Endothelial cell of hepatic sinusoid (primary cell): ENCODE measurements at regions not wholly inside any gene's neighbourhood (a gene's known extent, or its start where the extent isn't known, plus 50 kb on each side); places are given as distances from the start of the nearest gene placed in this dataset.
"Not testable (repeated sequence)": the region's sequence is repeated elsewhere in the genome, so short reads cannot be mapped to it uniquely, and the experiment has no call there.

Source experiments
- in situ Hi-C: cut with HindIII; loops from 2 replicates; pipeline ENCODE4 v1.10.0; 2017; ENCODE audit warnings: low sequenced_read_pairs

DNA sequence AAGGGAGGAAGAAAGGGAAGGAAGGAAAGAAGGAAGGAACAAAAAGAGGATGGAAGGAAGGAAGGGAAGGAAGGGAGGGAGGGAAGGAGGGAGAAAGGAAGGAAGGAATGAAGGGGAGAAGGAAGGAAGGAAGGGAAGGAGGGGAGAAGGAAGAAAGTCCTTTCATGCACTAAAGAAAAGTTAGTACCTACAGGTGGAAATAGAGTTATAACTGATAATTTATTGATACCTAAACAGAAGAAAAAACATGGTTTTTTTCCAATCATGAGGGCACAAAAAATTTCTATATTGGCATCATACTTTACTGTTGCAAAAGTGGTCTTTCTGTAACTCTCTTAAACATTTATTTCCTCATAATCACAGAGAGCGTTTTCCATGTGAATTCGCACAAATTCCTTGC lies 659.4 kb downstream of the MAFB start:
- in situ Hi-C loops = no loop called here

DNA sequence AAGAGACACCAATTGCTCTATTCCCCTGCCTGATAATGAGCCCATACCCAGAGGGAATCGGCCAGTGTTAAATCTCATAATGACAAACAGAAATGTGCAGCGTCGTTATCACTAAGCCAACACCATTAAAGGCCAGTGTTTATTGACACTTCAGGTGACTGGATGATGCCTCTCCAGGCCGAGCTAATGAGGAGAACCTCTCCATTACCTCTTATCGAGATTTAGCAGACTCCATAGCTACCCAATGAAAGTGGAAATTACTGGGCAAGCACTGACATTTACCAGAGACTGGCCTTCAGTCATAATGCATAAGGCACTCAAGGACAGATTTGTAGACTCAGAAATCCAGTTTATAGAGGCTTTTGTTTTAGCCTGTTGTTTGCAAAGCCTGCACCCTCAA lies 669.5 kb downstream of the MAFB start:
- in situ Hi-C loops = no loop called here

DNA sequence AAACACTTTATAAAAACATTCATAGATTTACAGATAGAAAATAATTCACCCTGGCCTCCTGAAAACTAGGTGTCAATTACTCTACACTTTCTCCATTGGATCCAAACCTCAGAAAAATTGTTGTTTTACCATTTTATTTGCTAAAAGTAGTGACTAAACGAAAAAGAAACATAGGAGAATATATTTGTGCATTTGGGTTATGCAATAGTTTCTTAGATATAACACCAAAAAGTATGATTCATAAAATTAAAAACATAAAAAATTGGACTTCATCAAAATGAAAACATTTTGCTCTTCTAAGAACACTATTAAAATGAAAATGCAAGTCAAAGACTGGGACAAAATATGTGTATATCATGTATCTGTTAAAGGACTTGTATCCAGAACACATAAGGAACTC lies 671.3 kb downstream of the MAFB start:
- in situ Hi-C loops = no loop called here

DNA sequence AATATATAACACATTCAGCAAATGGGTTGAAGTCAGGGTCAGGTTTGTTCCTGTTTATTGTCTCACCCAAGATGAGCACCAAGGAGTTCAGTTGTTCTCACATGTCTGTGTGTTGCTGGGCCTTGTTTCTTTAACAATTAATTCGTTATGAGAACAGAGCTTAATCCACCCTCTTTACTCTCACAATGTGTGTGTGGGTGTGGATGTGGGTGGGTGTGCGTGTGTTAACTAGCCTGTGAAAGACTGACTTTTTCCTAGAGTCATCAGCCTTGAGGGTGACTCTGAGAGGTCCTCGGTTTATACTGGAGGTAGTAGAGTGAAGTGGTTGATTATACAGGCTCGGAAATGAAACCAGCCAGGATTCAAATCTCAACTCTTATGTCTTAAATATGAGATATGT lies 672.1 kb downstream of the MAFB start:
- in situ Hi-C loops = no loop called here

DNA sequence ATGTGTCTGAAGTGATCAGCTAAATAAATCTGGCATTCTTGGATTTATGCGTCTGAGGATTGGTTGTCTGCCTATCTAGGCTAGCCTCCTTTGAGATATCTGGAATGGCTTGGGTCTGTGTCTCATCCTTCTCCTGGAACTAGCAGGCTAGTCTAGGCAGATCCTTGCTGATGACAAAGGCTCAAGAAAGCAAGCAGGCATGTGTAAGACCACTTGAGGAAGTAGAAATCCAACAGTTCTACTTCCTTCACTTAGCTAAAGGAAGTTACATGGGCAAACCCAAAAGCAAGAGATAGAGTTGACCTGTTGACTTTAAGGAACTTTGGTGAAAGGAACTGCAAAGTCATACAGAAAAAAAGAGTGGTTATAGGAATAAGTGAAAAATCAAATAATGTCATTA lies 672.6 kb downstream of the MAFB start:
- in situ Hi-C loops = no loop called here

DNA sequence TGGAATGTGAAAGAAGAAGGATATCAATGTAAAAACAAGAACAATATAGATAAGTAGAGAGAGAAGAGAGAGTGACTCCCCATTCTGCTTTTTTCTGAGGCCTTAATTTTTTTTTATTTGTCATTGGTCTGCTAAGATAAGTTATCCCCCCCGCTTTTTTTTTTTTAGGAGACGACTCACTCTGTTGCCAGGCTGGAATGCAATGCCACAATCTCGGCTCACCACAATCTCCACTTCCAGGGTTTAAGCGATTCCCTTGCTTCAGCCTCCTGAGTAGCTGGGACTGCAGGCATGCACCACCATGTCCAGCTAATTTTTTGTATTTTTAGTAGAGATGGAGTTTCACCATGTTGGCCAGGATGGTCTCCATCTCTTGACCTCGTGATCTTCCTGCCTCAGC lies 677.0 kb downstream of the MAFB start:
- in situ Hi-C loops = not testable (repeated sequence)

DNA sequence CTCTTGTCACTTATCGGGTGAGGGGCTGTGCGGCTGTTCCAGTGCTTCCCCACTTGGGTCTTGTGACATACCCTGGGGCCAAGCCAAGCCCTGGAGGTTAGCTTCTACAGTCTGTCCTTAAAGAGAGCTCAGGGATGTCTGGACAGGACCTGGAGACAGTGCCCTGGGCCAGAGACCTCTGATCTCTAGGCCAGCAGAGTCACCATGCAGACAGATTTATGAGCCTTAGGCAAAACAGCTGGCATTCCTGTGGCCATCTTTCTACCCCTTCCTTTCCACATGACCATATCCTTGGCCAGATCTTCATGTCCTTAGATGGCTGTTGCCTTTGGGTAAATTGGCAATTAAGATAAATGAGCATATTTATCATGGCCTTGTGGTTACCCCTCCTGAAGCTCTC lies 678.6 kb downstream of the MAFB start:
- in situ Hi-C loops = no loop called here

DNA sequence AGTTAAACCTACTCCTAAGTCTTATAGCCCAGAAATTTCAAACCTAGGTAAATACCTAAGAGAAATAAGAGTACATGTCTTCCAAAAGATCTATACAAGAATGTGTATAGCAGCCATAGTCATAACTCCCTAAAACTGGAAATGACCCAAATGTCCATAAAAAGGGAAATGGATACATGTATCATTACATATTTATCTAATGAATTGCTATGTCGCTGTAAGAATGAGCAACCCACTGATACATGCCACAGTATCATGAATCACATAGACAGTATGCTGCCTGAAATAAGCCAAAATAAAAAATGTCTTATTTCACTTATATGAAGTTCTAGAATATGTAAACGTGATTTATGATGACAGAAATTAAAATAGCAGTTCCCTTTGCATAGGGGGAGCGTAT lies 679.5 kb downstream of the MAFB start:
- in situ Hi-C loops = no loop called here

DNA sequence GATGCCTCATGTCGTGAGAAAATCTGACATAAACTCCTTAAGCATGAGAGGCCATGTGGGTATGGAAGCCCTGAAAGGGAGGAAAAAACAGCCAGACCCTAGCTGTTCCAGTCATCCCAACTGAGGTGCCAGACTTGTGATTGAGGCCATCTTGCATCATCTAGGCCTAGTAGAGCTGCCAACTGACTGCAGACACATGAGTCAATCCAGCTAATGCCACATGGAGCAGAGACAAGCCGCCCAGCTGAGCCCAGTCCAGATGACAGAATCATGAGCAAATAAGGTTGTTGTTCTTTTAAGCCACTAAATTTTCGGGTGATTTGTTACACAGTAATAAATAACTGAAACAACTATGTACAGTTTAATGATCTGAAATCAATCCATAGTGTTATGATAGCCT lies 680.9 kb downstream of the MAFB start:
- in situ Hi-C loops = no loop called here

DNA sequence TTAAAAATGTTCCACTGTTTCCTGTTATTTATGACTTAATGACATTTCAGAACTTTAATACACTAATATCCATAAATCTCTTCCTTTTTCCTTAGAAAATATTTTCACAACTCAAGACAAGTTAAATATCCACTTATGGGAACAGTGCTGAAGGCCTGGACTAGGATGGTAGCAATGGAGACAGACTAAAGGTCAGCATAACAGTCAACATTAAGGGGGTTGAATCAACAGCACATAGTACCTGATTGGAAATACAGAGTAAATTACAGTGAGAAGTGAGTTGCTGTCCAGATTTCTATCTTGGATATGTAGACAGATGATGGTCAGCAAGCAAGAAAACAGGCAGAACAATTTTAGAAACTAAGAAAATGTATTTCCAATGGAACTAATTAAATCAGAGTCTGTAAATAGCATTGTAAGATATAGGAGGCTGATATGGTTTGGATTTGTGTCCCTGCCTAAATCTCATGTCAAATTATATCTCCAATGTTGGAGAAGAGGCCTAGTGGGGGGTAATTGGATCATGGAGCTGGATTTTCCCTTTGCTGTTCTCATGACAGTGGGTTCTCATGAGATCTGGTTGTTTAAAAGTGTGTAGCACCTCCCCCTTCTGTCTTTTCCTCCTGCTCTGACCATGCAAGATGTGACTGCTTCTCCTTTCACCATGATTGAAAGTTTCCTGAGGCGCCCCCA lies 682.7 kb downstream of the MAFB start:
- in situ Hi-C loops = no loop called here

DNA sequence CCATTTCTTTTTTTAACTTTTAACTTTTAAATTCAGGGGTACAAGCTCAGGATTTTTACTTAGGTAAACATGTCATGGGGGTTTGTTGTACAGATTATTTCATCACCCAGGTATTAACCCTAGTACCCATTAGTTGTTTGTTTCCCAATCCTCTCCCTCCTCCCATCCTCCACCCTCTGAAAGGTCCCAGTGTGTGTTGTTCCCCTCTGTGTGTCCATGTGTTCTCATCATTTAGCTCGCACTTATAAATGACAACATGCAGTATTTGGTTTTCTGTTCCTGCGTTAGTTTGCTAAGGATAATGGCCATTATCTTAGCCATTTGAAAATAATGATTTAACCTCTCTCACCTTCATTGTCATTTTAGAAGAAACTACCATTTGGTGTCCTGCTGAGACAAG lies 684.9 kb downstream of the MAFB start:
- in situ Hi-C loops = not testable (repeated sequence)

DNA sequence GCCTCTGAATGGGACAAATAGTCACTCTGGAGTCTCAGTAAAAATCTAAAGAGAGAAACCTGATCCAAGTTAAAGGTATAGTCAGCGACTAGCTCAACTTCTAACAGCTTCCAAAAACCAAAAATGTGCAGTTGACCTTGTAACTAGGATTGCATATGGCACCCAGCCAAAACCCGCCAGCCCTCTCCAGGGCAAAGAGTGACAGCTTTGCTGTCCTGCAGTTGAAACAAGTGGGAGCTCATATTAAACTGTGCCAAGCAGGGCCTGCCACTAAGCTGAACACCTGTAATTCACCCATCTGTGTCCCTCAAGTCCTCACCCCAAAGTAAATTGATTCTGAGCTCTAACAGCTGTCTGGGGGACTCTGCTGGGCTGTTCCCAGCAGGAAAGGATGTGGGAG lies 695.3 kb downstream of the MAFB start:
- in situ Hi-C loops = no loop called here

DNA sequence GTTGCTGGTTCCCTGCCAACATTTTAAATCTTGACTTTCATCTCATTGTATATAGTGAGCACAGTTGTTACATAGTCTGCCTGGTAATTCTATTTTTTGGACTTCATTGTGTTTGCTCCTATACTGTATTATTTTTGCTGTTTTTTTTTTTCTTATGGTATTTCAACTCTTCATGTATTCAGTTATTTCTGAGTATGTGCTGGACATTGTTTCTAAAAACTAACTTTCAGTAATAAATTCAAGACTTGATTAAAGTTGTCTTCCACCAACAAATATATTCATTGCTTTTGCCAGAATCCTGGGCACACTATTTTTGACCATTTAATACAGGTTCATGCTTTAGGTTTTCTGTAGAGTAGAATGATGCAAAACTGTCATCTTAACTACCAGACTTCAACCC lies 698.3 kb downstream of the MAFB start:
- in situ Hi-C loops = no loop called here

DNA sequence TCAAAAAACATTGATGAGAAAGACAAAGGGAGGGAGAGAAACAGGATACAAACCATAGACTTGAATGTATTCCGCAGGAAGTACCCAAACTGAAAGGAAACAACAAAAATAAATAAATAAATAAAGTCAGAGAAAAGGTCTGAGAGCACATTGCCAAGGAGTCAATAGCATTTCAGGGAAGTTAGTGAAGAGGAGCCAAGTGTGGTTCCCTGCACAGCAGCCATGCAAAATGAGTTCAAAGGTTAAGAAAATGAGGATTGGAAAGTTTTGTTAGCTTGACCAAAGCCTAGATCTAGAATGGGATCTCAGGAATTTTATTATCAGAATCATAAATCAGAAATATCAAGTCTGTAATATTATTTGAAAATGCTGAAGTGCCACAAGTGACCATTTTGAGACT lies 700.0 kb downstream of the MAFB start:
- in situ Hi-C loops = no loop called here

DNA sequence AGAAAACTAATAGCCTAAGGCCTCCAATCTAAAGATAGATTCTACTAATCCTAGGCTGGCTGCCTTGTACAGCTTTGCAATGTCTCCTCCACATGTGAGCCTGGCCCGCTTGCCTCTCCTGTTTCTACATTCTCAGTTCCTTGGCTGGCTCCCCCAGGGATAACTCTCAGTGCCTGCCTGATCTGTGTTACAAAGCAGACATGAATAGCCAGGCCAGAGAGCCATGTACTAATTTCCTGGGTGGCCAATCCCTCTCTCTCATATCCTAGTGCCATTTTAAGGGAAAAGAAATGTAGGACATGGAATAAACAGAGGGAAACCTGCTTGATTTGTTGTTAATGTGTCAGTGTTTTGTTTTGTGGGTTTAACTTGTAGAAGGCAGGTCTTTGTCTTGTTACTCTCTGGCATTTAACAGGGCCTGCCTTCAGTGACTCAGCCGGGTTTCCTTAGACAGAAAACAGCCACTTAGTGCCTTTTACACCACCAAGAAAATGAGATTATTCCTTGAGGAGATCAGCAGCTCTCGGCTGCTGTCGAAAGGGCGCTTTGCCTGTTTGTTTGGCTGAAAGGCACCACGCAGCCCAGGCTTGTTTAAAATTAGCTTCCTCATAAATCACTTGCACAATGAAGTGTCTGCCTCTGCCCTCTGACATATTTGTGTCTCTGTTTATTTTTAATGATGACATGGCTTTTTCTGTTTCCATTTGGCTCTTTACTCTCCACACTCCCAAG lies 702.7 kb downstream of the MAFB start:
- in situ Hi-C loops = no loop called here

DNA sequence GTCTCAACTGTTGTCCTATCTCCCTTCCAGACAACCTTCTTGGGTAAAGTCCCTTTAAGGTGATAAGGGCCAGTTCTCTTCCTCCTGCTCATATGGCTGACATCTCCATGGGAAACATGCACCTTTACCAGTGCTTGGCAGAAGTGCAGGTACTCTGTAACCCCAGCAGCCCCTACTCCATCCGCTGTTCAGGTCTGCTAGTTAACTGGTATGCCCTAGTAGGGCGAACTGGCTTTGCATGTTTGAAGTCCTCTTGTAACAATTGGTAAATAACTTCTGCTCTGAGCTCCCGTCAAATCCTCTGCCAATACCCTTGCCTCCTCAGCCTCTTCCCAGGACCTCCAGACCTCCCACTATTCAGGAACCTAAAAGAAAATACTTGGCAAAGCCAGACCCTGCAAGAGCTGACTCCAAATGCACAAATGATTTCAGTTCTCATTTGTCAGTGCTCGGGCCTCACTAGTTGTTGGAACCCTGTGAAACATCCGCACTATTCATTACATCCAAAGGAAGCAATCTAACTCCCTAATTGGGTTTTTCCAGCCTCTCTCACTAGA lies 703.7 kb downstream of the MAFB start:
- in situ Hi-C loops = no loop called here

DNA sequence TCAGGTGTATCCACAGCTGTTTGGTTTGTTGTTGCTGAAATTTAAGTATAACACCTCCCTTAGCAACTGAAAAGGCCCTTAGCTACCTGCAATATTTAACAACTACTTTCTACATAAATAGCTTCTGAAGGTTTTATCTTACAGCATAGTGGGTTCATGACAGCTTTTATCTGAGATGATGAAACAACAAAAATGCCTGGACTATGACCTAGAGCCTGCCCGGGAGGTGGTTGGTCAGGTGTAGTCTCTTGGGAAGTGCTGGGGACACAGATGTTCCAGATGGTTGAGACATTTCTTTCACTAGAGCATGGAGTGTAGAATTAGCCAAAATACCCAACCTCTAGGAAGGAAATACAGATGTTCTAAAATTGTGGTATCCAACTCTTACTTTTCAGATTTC lies 705.4 kb downstream of the MAFB start:
- in situ Hi-C loops = no loop called here

DNA sequence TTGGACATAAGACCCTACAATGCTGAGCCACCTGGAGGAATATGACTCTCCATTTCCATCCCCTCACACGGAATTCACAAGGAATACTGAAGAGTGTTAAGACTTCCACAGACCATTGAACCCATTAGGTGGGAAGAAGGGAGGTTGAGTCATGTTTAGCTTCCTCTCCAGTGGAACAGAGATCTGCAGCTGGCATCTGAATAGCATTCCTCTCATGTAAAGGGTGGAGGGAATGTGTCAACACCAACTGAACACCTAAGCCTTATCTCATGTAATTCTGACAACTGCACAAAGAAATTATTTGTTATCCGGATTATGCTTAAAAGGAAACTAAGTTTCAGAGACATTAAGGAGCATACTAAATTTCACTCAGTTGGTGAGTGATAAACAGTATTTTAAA lies 705.9 kb downstream of the MAFB start:
- in situ Hi-C loops = no loop called here

DNA sequence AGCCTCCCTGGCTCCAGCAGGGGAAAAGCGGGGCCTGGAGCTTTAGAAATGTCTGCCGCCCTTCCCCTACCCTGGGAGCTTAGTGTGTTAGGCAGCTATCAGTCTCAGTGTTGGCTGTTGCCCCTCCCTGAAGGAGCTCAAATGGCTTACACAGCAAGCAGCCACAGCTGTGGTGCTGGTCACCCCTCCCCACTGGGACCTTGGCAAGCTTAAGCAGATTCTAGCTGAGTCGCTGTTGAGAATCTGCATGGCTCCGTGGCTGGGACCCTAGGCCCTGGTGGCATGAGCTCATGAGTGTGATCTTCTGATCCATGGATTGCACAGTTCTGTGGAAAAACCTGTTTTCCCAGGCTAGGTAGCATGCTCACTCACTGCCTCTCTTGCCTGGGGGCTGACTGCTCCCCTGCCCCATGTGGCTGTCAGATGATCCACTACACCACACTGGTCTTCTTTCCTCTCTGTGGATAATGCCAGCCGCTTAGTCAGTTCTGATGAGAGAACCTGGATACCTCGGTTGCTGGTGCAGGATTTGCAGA lies 714.0 kb downstream of the MAFB start:
- in situ Hi-C loops = loop anchor here (5.0 kb wide), 1 partner anchor 38 kb away; no protein-coding TSS in a partner anchor

DNA sequence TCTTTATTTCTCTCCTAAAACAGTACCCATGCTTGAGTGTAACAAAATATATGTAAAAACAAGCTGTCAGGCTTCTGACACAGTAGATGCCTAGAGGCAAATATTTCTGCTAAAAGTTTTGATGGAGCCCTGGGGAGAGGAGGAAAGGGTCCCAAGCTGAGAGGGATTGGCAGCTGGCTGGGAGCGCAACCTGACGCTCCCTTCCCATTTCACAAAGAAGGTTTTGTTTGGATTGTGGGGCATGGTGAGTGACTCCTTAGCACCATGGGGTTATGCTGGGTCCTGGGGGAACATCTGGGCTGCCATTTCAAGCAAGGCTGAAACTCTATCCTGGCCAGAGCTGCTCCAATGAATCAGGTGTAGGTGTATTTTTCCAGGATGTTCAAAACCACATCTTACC lies 720.5 kb downstream of the MAFB start:
- in situ Hi-C loops = no loop called here

DNA sequence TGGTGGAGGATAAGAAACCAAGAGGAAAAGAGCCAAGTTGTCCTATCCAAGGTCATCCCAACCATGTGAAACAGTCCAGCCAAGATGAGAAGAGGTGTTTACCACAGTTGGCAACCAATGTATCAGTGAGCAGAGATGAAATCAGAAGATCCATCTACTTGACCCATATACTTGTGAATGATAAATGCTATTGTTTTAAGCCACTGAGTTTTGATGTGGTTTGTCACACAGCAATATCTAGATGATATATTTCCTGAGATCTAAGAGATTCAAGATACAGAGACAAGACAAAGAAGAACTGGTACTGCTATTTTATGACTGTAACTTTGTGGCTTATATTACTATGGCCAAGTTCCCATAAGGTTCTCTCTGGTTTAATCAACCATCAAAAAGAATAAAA lies 721.2 kb downstream of the MAFB start:
- in situ Hi-C loops = no loop called here

DNA sequence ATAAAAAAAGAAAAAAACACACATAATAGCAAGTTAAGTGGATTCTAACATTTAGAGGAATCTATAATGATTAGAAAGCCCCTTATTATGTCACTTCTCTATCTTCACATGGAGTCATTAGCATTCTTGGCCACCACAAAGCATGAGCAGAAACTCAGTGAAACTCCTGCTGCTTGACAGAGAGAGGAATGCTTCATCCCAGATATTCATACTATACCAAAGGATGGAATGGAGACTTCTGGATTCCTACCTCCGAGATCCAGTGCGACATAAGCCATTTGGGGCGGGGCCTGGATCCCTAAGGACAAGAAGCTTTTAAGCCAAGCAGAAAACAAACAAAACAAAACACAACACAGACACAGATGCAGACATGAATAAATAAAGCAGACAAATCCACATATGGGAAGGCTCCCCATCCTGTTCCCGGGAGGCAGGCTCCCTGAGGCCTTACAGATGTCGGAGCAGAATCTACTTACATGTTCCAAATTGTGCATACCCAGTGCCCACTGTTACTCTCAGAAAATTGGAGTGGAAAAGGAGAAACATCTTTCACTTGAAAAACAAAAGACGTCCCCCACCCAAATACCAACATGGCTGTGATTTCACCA lies 727.3 kb downstream of the MAFB start:
- in situ Hi-C loops = no loop called here
